ENCODE measurements at regions not wholly inside any gene's neighbourhood (a gene's known extent, or its start where the extent isn't known, plus 50 kb on each side); places are given as distances from the start of the nearest gene placed in this dataset.

GRCh38 chr3:83971666-83972065 is 987.1 kb upstream of the CADM2 start:
- Histone ChIP-seq H3K4me3 (no peak overlapping the region), H3K27me3 (no peaks in the 10 kb centered on the region), H3K36me3 (ENCODE audit: low read depth, missing control alignments) (no peaks in the 10 kb centered on the region), H3K4me1 (no peaks in the 10 kb centered on the region), H3K9me3 (no peaks in the 10 kb centered on the region), H3K27ac (no peak overlapping the region)
- TF ChIP-seq POLR2A (IDR thresholded peaks at IDR 0.05): no peak
- TF ChIP-seq, protein P1, sequence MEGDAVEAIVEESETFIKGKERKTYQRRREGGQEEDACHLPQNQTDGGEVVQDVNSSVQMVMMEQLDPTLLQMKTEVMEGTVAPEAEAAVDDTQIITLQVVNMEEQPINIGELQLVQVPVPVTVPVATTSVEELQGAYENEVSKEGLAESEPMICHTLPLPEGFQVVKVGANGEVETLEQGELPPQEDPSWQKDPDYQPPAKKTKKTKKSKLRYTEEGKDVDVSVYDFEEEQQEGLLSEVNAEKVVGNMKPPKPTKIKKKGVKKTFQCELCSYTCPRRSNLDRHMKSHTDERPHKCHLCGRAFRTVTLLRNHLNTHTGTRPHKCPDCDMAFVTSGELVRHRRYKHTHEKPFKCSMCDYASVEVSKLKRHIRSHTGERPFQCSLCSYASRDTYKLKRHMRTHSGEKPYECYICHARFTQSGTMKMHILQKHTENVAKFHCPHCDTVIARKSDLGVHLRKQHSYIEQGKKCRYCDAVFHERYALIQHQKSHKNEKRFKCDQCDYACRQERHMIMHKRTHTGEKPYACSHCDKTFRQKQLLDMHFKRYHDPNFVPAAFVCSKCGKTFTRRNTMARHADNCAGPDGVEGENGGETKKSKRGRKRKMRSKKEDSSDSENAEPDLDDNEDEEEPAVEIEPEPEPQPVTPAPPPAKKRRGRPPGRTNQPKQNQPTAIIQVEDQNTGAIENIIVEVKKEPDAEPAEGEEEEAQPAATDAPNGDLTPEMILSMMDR (IDR thresholded peaks at IDR 0.05): no peak
- intact Hi-C loops (cut with DNase I; ENCODE audit: low total_unique reads): no loop called here
- DNase-seq: no peak
- 90 to 93% methylated on average over 1 of the region's 1 CpG for WGBS, 2 donors

DNA sequence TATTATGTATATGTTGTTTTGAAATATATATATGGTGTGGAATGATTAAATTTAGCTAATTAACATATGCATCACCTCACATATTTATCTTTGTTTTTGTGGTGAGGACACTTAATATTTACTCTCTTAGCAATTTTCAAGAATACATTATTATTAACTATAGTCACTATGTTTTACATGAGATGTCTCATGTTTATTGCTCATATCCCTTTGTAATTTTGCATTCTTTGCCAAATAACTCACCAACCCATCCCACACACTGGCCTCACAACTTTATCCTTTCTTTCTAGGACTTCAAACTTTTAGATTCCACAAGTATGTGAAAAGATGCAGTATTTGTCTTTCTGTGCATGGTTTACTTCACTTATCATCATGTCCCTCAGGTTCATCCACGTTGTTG is 950.2 kb upstream of the CADM2 start:
- intact Hi-C loops (cut with DNase I; ENCODE audit: low total_unique reads): no loop called here
- H3K27me3 ChIP-seq: no peaks in the 10 kb centered on the region
- DNase-seq: no peak
- 60 to 73% methylated on average over 1 of the region's 1 CpG for WGBS, 2 donors
- no peak overlapping the region for H3K4me3 ChIP-seq
- TF ChIP-seq, protein P1 (IDR thresholded peaks at IDR 0.05): no peak
- TF ChIP-seq POLR2A (IDR thresholded peaks at IDR 0.05): no peak
- H3K27ac ChIP-seq: no peak overlapping the region
- no peaks in the 10 kb centered on the region for H3K4me1 ChIP-seq
- no peaks in the 10 kb centered on the region for H3K9me3 ChIP-seq
- H3K36me3 ChIP-seq (ENCODE audit: low read depth, missing control alignments): no peaks in the 10 kb centered on the region

DNA sequence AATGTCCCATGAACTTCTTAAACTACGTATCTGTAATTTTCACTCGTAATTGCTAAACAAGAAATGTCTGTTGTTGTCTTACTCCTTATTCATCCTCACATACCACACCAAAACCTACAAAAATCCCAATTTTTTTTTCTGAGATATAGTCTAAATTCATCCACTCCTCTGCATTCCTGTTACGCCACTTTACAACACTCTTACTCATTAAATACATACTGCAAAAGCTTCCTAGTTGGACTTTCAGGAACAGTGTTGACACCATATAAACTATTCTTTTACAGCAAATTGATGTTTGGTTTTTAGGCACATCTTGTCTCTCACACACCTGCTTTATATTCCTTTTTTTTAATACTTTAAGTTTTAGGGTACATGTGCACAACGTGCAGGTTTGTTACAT is 934.9 kb upstream of the CADM2 start:
- Histone ChIP-seq H3K27me3 (no peaks in the 10 kb centered on the region), H3K36me3 (ENCODE audit: low read depth, missing control alignments) (no peaks in the 10 kb centered on the region), H3K9me3 (no peaks in the 10 kb centered on the region), H3K27ac (no peak overlapping the region), H3K4me3 (no peak overlapping the region), H3K4me1 (no peaks in the 10 kb centered on the region)
- DNase-seq: no peak
- WGBS, 2 donors: 88 to 94% methylated on average over 4 of the region's 4 CpGs
- intact Hi-C loops (cut with DNase I; ENCODE audit: low total_unique reads): no loop called here
- TF ChIP-seq, protein P1 (IDR thresholded peaks at IDR 0.05): no peak
- TF ChIP-seq POLR2A (IDR thresholded peaks at IDR 0.05): no peak

DNA sequence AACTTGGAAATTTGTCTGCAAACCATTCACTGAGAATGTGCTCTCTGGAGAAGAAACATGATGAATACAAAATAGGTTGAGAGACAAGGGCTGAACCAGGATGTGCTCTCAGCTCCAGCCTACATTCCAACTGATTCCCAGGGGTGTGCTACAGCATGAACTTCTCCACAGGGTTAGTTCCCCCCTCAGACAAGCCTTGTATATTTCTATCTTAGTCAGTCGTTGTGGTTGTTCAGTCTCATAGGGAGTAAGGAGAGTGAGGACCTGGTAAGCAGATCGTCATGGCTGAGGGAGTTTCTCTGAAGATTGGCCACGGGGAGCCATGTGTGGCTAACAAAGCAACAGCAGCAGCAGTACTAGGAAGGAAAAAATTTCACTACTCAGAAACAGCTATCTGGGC is 919.7 kb upstream of the CADM2 start:
- intact Hi-C loops (cut with DNase I; ENCODE audit: low total_unique reads): no loop called here
- no peaks in the 10 kb centered on the region for H3K9me3 ChIP-seq
- H3K4me3 ChIP-seq: no peak overlapping the region
- TF ChIP-seq POLR2A (IDR thresholded peaks at IDR 0.05): no peak
- TF ChIP-seq, protein P1 (IDR thresholded peaks at IDR 0.05): no peak
- WGBS, 2 donors: 36 to 47% methylated on average over 3 of the region's 3 CpGs
- H3K36me3 ChIP-seq (ENCODE audit: low read depth, missing control alignments): no peaks in the 10 kb centered on the region
- no peaks in the 10 kb centered on the region for H3K27me3 ChIP-seq
- no peak for DNase-seq
- H3K4me1 ChIP-seq: no peaks in the 10 kb centered on the region
- no peak overlapping the region for H3K27ac ChIP-seq

DNA sequence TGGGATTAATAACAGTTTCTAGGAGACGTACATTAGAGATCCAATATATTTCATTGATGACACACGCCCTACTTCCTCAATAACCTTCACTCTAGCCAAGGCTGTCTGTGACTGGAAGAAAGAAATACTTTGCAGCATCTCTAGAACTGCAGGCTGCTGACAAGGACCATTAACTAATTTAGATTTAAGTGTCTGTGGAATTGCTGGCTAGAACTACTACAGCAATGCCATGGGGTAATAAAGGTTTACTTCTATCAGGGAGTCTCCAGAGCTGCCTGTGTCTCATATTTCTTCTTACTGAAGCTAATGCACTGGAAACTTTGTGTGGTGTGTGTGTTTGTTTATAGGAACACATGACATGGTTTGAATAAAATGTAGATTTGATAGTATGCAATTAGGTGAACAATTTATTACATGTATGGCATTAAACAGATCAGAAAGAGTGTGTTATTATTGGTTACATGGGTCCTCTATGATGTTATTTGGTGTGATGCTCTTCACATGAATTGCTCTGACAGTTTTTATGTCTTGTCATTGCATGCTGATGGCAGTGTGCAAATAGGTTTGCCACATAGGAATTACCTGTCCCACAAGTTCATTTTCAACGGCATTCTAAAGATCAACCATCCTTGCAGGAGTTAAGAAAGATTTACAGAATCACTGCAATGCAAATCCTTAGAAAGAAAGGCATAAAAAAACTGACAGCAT is 916.2 kb upstream of the CADM2 start:
- H3K36me3 ChIP-seq (ENCODE audit: low read depth, missing control alignments): no peaks in the 10 kb centered on the region
- H3K27me3 ChIP-seq: no peaks in the 10 kb centered on the region
- DNase-seq: no peak
- no peaks in the 10 kb centered on the region for H3K9me3 ChIP-seq
- 52 to 63% methylated on average over 3 of the region's 3 CpGs for WGBS, 2 donors
- H3K27ac ChIP-seq: no peak overlapping the region
- TF ChIP-seq POLR2A (IDR thresholded peaks at IDR 0.05): no peak
- TF ChIP-seq, protein P1 (IDR thresholded peaks at IDR 0.05): no peak
- no peak overlapping the region for H3K4me3 ChIP-seq
- intact Hi-C loops (cut with DNase I; ENCODE audit: low total_unique reads): no loop called here
- H3K4me1 ChIP-seq: no peaks in the 10 kb centered on the region

Measured in testis (tissue), 2 donors.